ENCODE measurements at regions not wholly inside any gene's neighbourhood (a gene's known extent, or its start where the extent isn't known, plus 50 kb on each side); places are given as distances from the start of the nearest gene placed in this dataset.

- TF ChIP-seq CTCF (optimal IDR thresholded peaks at IDR 0.05 in 1 of 3, IDR thresholded peaks at IDR 0.05 in 1 of 3, conservative IDR thresholded peaks at IDR 0.05 in 1 of 3; ENCODE audit: extremely low read depth in 1 of 3, insufficient read depth in 2 of 3, low read length in 3 of 3) (no peak), EZH2 (IDR thresholded peaks at IDR 0.05; ENCODE audit: low read length) (no peak)
Measured at GRCh38 chrX:4225086-4225485, 511.6 kb upstream of the PRKX start.
